Activated naive CD8-positive, alpha-beta T cell treated with anti-CD3 and anti-CD28 coated beads for 36 hours (primary cell): ENCODE measurements at regions not wholly inside any gene's neighbourhood (a gene's known extent, or its start where the extent isn't known, plus 50 kb on each side); places are given as distances from the start of the nearest gene placed in this dataset.
"Not testable (repeated sequence)": the region's sequence is repeated elsewhere in the genome, so short reads cannot be mapped to it uniquely, and the experiment has no call there.

Experiments used
- DNase-seq: peaks from one replicate; pipeline ENCODE4 v3.0.0; 2021
- H3K27ac Mint-ChIP-seq: one replicate; pipeline ENCODE4 v1.8.0; 2022; ENCODE audit warnings: mild to moderate bottlenecking, moderate library complexity, mixed read lengths
- H3K27me3 Mint-ChIP-seq: one replicate; pipeline ENCODE4 v1.8.0; 2022; ENCODE audit warnings: mild to moderate bottlenecking, mixed read lengths
- H3K36me3 Mint-ChIP-seq: one replicate; pipeline ENCODE4 v1.8.0; 2021; ENCODE audit warnings: mild to moderate bottlenecking, mixed read lengths
- H3K4me1 Mint-ChIP-seq: one replicate; pipeline ENCODE4 v1.8.0; 2021; ENCODE audit warnings: mixed read lengths
- H3K4me3 Mint-ChIP-seq: one replicate; pipeline ENCODE4 v1.8.0; 2022; ENCODE audit warnings: mild to moderate bottlenecking, moderate library complexity, mixed read lengths
- H3K9me3 Mint-ChIP-seq: one replicate; pipeline ENCODE4 v1.8.0; 2022; ENCODE audit warnings: mixed read lengths

DNA sequence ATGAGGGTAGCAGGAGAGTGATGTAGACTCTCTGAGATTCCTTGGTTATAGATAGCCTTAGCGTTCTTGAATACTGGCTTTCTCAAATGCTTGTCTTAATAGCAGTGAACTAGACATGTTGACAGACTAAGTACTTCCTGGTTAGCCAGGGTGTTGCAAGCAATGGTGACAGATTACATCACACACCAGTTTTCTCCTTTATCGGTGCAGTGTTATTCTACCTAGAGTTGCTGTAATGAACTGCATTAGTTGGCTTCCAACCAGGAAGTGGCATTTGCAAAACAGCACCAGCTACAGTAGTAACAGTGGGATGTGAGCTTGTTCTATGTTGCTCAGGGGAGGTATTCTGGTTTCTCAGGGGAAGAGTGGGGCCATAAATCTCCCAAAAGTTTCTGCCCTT lies 582.2 kb upstream of the DDX18 start:
- Mint-ChIP-seq H3K27ac (no peak overlapping the region), H3K27me3 (no peaks in the 10 kb centered on the region), H3K4me1 (no peaks in the 10 kb centered on the region), H3K36me3 (no peaks in the 10 kb centered on the region), H3K4me3 (no peak overlapping the region), H3K9me3 (peaks cover 36% of the 10 kb centered on the region)
- DNase-seq: no peak

DNA sequence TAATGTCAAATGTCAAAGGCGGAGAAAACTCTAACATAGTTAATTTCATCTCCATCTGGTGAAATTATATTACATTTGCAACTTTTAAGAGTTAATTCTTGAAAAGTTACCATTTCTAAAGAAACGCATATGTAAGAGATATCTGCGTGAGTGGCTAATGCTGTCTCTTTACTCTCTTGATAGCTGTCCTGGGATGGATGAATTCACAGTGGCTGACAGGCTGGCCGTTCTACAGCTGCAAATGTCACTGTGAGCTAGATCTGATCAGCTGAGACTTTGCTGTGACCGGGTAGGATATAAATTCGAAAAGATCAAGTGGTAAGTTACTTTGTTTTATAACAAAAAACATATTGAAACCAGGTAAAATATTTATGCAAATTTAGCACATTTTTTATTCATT lies 557.1 kb upstream of the DDX18 start:
- no peak overlapping the region for H3K4me3 Mint-ChIP-seq
- no peak overlapping the region for H3K27ac Mint-ChIP-seq
- H3K4me1 Mint-ChIP-seq: no peaks in the 10 kb centered on the region
- no peak for DNase-seq
- H3K9me3 Mint-ChIP-seq: peaks cover 5% of the 10 kb centered on the region
- H3K27me3 Mint-ChIP-seq: no peaks in the 10 kb centered on the region
- H3K36me3 Mint-ChIP-seq: no peaks in the 10 kb centered on the region

DNA sequence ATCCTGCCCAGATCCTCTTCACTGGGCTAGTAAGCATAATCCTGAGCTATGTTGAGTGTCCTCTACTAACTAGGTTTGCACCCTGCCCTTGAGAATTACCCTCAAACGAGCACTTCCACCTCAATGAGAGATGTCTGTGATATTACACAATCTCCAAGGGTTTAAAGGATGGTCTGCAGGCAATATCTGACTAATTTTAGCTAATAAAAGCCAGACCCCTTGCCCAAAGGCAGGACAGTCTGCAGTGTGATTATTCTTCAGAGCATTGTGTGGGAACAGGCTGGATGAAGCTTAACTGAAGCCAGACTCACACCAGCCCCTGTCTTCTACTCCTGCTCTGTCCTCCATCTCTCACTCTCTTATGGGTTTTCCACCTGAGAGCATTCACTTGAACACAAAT lies 544.9 kb upstream of the DDX18 start:
- Mint-ChIP-seq H3K27me3 (no peaks in the 10 kb centered on the region), H3K36me3 (no peaks in the 10 kb centered on the region), H3K9me3 (peaks cover 5% of the 10 kb centered on the region), H3K4me1 (no peaks in the 10 kb centered on the region), H3K27ac (no peak overlapping the region), H3K4me3 (no peak overlapping the region)
- DNase-seq: no peak

DNA sequence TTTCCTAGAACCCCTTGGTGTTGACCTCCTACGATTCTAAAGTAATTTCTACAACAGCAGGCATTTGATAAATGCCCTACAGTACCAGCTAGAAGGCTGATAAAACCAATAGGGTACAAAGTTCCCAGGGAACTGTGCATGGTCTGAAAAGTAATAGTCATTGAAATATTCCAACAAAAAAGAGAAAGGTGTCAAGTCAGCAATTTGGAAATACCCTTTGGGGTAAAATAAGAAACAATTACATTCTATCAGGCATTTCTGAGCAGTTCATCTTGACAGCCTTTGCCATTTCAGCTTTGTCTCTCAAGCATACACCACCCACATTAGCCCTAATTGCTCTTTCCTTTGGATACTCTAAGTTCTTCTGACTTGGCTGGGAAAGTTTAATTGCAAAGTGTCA lies 542.9 kb upstream of the DDX18 start:
- no peaks in the 10 kb centered on the region for H3K9me3 Mint-ChIP-seq
- no peak for DNase-seq
- H3K4me3 Mint-ChIP-seq: no peak overlapping the region
- H3K27ac Mint-ChIP-seq: no peak overlapping the region
- no peaks in the 10 kb centered on the region for H3K36me3 Mint-ChIP-seq
- H3K4me1 Mint-ChIP-seq: no peaks in the 10 kb centered on the region
- no peaks in the 10 kb centered on the region for H3K27me3 Mint-ChIP-seq

DNA sequence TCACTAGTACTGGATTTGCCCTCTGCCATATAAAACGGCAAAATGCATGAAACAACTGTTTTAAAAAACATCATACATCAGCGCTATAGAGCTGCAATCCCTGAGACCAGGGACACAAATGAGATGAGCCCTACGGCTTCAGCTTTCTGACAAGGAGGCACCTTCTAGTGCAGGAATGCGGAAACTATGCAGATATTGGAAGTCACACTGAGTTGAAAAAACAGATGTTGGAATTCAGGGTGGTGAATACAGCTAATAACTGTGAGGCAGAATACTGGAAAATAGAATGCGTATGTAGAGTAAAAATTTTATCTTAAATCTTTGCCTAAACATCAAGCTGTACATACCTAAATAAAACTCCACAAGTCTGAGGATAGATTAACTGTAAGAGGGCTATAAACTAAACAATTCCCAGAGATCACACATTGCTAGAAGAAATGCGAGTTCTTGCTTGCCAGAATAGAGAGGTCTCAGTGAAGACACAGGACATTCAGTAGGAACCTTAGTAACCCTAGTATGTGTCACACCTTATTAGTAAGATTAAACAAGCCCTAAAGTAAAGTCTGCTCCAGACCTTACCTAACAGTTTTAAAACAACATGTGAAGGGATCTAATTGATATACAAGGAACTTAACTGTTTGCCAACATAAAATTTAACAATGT lies 541.4 kb upstream of the DDX18 start:
- no peak for DNase-seq
- H3K27ac Mint-ChIP-seq: no peak overlapping the region
- H3K9me3 Mint-ChIP-seq: no peaks in the 10 kb centered on the region
- H3K4me3 Mint-ChIP-seq: no peak overlapping the region
- H3K36me3 Mint-ChIP-seq: no peaks in the 10 kb centered on the region
- H3K27me3 Mint-ChIP-seq: no peaks in the 10 kb centered on the region
- no peaks in the 10 kb centered on the region for H3K4me1 Mint-ChIP-seq

DNA sequence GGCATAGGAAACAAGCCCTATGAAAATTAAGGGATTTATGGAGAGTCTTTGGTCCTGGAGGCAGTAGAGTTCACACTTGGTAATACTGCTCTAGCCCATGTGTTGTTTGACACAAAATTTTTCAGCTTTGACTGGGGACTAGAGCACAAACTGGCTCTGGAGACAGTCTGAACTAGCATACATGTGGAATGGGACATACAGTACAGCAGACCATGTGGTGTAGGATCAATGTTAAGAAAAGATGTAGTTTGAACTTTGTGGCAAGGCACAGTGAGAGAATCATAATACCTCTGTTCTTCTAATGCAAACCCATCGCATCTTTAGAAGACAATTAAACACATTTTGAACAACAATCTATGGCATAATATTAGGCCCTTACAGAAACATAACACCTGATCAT lies 521.5 kb upstream of the DDX18 start:
- no peaks in the 10 kb centered on the region for H3K4me1 Mint-ChIP-seq
- no peak overlapping the region for H3K27ac Mint-ChIP-seq
- DNase-seq: no peak
- H3K36me3 Mint-ChIP-seq: no peaks in the 10 kb centered on the region
- H3K4me3 Mint-ChIP-seq: no peak overlapping the region
- peaks cover 5% of the 10 kb centered on the region for H3K9me3 Mint-ChIP-seq
- H3K27me3 Mint-ChIP-seq: no peaks in the 10 kb centered on the region

DNA sequence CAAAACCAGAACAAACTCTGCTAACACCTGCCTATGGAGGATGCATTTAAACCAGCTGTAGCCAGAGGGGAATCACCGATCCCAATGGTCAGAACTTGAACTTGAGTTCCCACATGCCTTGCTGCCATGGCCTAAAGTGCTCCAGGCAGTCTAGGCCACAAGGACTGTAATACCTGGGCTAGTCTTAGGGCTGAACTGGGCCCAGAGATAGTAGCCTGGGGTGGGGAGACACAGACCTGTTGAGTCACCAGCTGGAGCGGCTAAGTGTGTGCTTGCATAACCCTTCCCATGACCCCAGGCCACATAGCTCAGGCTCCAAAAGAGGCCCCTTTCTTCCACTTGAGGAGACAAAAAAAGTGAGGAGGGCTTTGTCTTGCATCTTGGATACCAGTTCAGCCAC lies 515.0 kb upstream of the DDX18 start:
- Mint-ChIP-seq H3K27me3 (no peaks in the 10 kb centered on the region), H3K27ac (no peak overlapping the region), H3K36me3 (no peaks in the 10 kb centered on the region), H3K4me3 (no peak overlapping the region), H3K4me1 (no peaks in the 10 kb centered on the region), H3K9me3 (peaks cover 5% of the 10 kb centered on the region)
- no peak for DNase-seq

DNA sequence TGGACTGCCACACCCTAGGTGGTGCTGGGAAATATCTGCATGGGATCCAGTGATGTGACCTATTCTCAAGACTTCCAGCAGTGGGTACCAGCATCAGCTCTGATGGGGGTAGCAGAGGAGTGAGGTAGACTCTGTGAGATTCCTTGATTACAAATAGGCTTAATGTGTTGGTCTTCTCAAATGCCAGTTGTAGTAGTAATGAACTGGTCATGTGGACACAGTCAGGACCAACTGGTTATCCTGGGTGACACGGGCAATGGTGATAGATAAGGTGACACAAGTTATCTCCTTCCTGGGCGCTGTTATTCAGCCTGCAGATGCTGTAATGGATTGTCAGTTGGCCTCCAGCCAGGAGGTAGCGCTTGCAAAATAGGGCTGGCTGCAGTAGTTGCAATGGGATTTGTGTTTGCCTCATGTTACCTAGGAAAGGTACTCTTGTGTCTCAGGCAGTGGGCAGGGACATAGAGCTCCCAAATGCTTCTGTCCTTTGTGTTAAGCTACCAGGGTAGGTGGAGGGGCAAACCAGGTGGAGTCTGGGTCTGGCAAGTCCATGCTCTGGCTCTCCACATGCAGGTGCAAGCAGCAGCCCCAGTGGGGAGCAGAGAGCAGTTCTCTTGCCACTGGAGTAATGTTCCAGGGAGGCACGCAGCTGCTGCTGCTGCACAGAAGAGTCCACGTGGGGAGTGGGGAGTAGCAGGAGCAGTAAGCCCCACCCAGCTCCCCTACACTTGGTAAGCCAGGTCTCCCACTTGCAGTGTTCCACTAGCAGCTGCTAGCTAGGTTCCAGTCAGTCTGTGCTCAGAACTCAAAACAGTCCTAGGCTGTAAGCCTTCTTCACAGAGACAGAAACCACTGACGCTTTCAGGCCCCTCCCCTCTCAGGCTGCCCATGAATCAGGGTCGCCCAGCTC lies 505.4 kb upstream of the DDX18 start:
- Mint-ChIP-seq H3K9me3 (no peaks in the 10 kb centered on the region), H3K4me1 (no peaks in the 10 kb centered on the region), H3K36me3 (no peaks in the 10 kb centered on the region), H3K4me3 (no peak overlapping the region), H3K27ac (no peak overlapping the region), H3K27me3 (no peaks in the 10 kb centered on the region)
- no peak for DNase-seq

DNA sequence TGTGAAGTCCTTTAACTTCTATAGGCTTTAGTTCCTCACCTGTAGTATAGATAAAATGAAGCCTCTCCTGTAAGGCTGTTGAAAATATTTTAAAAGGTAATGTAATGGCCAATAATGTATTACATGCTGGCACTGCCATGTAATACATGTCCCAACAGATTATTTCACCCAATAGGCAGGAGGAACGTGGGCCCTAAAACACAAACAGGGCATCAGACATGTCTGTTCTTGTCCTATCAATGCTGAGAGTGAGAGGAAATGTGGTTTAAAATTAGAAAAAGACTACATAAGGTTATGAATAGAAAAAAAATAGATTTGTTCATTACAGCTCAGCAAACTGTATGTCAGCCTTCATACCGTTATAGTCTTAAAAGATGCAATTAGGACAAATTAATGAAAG lies 492.7 kb upstream of the DDX18 start:
- no peak overlapping the region for H3K27ac Mint-ChIP-seq
- DNase-seq: no peak
- H3K27me3 Mint-ChIP-seq: no peaks in the 10 kb centered on the region
- H3K4me1 Mint-ChIP-seq: no peaks in the 10 kb centered on the region
- no peaks in the 10 kb centered on the region for H3K9me3 Mint-ChIP-seq
- no peak overlapping the region for H3K4me3 Mint-ChIP-seq
- H3K36me3 Mint-ChIP-seq: no peaks in the 10 kb centered on the region

DNA sequence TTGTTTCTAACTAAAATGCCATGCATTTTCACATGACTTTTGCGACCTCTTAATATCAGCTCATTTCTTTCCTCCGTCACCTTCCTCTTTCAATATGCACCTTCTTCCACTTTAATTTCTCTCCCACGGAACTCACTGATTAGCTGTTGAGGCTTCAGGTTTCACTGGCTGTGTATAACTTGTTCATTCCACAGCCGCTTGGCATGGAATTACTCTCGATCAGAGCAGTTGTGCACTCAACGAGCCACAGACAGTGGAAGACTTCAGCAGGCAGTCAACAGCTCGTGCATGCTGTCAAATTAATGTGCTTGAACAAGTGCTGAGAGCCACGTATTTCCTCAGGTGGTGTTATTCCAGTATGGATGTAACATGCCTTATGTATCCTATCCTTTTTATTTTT lies 491.2 kb upstream of the DDX18 start:
- H3K27ac Mint-ChIP-seq: no peak overlapping the region
- H3K9me3 Mint-ChIP-seq: no peaks in the 10 kb centered on the region
- no peaks in the 10 kb centered on the region for H3K36me3 Mint-ChIP-seq
- no peak overlapping the region for H3K4me3 Mint-ChIP-seq
- no peaks in the 10 kb centered on the region for H3K4me1 Mint-ChIP-seq
- H3K27me3 Mint-ChIP-seq: no peaks in the 10 kb centered on the region
- no peak for DNase-seq

DNA sequence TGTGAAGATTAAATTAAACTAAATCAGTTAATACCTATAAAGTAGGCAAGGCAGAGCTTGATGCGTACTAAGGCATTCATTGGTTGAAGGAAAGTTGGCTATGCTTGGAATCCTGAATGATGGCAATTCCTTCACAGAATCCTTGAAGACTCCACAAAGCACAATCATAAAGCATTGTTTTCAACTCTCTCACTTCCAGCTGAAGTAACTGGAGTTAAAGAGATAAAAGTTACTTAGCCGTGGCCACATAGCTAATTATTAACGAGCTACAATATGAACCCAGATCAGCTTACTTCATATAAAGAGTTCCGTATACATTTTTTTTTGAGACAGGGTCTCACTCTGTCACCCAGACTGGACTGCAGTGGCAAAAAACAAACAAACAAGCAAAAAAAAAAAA lies 483.9 kb upstream of the DDX18 start:
- H3K27me3 Mint-ChIP-seq: no peaks in the 10 kb centered on the region
- no peaks in the 10 kb centered on the region for H3K9me3 Mint-ChIP-seq
- no peak overlapping the region for H3K4me3 Mint-ChIP-seq
- no peaks in the 10 kb centered on the region for H3K36me3 Mint-ChIP-seq
- DNase-seq: no peak
- H3K4me1 Mint-ChIP-seq: no peaks in the 10 kb centered on the region
- H3K27ac Mint-ChIP-seq: no peak overlapping the region

DNA sequence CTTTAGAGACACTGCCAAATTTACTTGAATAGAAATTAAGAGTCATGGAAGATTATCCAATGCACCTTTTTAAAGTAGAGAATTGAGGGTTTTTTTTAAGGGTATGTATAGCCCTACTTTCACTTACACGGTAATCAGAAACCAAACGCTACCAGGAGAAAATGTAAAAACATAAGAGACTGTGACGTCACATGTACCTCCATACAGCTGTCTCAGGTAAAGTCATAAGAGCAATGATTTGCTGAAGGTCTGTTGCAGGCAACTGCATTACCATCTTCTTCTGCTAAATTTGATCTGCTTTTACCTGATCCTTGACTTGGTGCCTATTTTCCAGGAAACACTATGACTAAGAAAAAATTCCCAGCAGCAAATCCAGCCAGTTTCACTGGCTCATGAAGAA lies 478.5 kb upstream of the DDX18 start:
- Mint-ChIP-seq H3K27ac (no peak overlapping the region), H3K4me1 (no peaks in the 10 kb centered on the region), H3K36me3 (no peaks in the 10 kb centered on the region), H3K4me3 (no peak overlapping the region), H3K27me3 (no peaks in the 10 kb centered on the region), H3K9me3 (no peaks in the 10 kb centered on the region)
- DNase-seq: no peak

DNA sequence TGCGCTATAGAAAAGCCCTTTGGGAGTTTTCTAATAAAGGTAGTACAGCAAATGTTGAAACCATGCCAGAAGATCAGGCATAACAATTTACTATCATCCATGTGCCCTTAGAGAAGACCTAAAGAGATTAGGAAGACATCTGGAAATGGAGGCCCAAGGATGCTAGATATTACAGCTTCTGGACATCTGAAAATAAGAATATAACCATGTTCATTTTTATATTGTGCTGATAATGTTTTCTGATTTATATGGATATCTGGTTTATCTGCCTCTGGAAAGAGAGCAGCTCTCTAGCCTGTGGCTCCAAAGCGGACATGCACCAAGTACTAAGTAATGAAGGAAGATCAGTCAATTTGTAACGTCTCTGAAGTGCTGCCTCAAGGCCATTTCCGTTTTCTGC lies 478.0 kb upstream of the DDX18 start:
- H3K4me3 Mint-ChIP-seq: no peak overlapping the region

DNA sequence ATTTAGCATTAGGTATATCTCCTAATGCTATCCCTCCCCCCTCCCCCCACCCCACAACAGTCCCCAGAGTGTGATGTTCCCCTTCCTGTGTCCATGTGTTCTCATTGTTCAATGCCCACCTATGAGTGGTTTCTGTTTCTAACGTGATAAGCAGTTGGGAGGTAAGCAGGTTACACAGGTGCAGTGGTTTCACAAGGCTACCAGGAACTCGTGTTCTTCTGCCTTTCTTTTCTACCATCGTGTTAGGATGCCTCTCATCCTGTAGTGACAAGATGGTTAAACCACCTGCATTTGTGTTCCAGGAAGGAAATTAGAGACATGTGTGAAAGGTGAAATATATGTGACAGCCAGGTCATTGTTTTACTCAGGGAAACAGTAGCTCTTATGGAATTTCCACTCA lies 476.5 kb upstream of the DDX18 start:
- not testable (repeated sequence) for H3K27me3 Mint-ChIP-seq, DNase-seq, H3K4me1 Mint-ChIP-seq, H3K36me3 Mint-ChIP-seq, H3K4me3 Mint-ChIP-seq, H3K27ac Mint-ChIP-seq, H3K9me3 Mint-ChIP-seq

More for the DNA sequence above, 478.0 kb upstream of the DDX18 start:
- H3K27me3 Mint-ChIP-seq: no peaks in the 10 kb centered on the region
- no peaks in the 10 kb centered on the region for H3K4me1 Mint-ChIP-seq
- no peaks in the 10 kb centered on the region for H3K36me3 Mint-ChIP-seq
- DNase-seq: no peak
- H3K9me3 Mint-ChIP-seq: no peaks in the 10 kb centered on the region
- no peak overlapping the region for H3K27ac Mint-ChIP-seq

DNA sequence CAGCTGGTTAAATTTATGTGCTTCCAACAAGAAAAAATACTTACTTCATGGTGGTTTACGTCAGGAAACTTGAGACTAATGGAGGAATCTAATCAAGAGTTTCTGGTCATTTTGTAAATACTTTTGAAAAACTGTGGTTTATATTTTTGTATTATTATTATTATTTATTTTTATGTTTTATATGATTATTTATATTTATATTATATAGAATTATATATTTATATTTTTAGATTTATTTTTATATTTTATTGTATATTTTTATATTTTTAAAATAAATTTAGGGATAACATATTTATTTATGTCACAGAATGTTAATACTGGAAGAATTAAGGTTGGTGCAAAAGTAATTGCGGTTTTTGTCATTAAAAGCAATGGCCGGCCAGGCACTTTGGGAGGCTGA lies 474.5 kb upstream of the DDX18 start:
- Mint-ChIP-seq H3K27me3 (no peaks in the 10 kb centered on the region), H3K27ac (no peak overlapping the region), H3K4me3 (no peak overlapping the region), H3K36me3 (no peaks in the 10 kb centered on the region), H3K9me3 (no peaks in the 10 kb centered on the region), H3K4me1 (no peaks in the 10 kb centered on the region)
- no peak for DNase-seq

DNA sequence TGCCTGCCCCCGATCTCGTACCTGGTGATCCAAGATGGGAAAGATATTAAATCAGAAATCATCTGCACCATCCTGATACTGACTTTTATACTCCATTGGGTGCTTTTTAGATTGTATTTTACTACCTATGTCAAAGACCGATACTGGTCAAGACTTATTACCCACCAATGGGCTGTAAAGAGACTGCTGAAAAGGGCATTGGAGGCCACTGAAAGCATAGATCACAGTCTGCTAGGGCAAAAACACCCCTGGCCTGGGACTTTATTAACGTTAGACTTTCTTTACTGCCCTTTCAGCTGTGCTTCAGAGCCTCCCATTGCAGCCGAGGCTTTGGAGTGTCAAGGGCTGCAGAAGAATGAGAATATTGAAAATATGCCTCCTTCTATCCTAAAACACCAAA lies 472.8 kb upstream of the DDX18 start:
- H3K4me1 Mint-ChIP-seq: no peaks in the 10 kb centered on the region
- no peaks in the 10 kb centered on the region for H3K9me3 Mint-ChIP-seq
- DNase-seq: no peak
- H3K27ac Mint-ChIP-seq: no peak overlapping the region
- H3K4me3 Mint-ChIP-seq: no peak overlapping the region
- no peaks in the 10 kb centered on the region for H3K27me3 Mint-ChIP-seq
- H3K36me3 Mint-ChIP-seq: no peaks in the 10 kb centered on the region
